Endometrium (tissue), 2 donors: ENCODE measurements at regions not wholly inside any gene's neighbourhood (a gene's known extent, or its start where the extent isn't known, plus 50 kb on each side); places are given as distances from the start of the nearest gene placed in this dataset.

Experiments used
- FAIRE-seq: peaks from 2 replicates; lab custom pipeline; 2012; peaks lifted over from hg19 to GRCh38; lab: Jason Lieb, UNC
- donor health status: control.
- donor health status: control.

DNA sequence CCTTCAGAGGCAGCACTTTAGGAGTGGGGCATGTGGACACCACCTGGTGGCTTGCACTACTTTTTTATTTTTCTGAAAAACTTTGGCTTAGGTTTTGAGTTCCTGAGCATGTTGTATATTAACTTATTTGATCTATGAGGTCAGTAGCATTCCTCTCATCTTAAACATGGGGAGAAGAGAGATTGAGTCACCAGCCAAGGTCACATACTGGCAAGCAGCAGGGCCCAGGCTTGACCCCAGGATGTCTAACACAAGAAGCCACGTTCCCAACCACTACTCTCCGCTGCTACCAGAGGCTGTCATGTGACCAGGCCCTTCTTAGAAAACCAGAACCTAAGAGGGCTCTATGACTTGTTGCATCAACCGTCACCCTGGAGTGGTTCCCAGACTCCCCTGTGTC is 210.3 kb upstream of the GPR26 start:
- no peak for FAIRE-seq

DNA sequence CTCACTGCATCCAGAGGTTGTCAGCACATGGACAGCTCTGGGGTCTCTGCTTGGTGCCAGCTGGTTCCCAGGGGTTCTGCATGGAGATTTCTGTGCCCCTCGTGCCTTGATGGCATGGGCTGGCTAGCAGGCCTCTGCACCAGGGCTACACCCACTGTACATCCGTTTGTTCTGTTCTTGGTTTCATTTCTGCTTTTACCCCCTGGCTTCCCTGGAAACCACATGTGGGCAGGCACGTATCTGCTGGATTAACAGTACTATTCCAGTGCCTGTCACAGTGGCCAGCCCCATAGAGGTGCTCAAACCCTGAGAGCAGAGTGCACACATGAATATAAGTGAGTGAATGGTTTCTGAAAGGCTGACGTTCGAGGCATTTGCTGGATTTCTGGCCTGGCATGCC is 207.2 kb upstream of the GPR26 start:
- no peak for FAIRE-seq

DNA sequence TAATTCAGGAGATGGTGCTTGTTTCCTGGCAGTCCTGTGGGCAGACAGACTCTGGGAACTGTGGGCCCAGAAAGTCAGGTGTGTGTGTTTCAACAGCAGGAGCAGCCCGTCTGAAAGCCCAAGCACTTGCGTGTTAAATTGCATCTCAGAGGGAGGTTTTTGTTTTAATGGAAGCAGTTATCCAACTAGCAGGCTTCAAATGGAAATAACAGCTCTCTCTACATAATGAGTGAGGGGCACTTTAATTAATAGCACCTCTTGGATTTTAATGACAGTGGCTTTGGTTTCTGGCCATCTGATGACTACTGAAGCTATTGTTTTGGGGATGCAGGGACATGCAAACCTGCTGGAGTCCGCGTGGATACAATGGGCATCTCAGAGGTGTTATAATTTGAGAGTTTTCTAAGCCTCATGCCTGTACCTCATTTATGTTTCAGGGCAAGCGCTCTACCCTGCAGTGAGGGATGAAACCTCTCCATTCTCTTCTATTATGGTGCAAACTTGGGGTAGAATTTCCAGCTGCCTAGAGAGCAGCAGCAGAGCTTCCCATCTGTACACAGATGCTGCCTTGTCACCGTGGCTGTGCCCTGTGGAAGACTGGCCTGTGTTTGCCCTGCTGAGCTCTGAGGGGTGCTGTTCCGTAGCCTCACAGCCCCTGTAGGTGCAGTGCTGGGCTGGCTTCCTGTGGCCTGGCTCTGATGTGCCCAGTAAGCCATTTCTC is 206.6 kb upstream of the GPR26 start:
- FAIRE-seq: no peak

DNA sequence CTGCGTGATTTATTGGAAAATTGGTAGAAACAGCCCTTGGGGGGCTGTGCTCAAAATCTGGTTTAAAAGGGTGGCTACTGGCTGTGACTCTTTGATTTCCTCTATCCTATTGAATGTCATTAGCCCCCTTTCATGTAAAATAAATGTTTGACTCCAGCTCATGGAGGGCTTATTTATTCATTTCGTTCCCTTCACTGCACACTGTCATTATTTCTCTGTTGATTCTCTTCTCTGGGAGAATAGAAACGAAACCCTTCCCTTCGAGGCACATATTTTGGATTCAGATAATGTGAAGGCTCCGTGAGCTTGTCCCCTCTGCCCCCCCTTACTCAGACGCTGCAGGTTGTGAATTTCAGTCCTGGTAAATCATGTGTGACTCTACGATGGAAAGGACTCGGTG is 203.9 kb upstream of the GPR26 start:
- FAIRE-seq: no peak

DNA sequence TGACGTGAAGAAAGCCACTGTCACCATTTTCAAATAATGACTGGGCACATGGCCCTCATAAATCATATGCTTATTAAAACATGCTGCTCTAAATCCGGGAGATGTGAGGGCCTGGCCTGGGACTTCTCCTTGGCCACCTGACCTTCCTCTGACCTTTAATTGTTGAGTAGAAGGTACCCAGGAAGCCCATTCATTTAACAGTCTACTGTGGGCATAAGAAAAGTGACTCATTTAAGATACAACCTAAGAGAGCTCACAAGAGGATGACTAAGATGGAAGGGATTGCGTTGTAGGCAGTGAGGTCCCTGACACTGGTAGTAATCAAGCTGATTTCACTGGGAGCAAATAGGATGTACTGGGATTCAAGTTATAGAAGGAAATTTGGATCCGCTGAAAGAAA is 203.4 kb upstream of the GPR26 start:
- FAIRE-seq: no peak

DNA sequence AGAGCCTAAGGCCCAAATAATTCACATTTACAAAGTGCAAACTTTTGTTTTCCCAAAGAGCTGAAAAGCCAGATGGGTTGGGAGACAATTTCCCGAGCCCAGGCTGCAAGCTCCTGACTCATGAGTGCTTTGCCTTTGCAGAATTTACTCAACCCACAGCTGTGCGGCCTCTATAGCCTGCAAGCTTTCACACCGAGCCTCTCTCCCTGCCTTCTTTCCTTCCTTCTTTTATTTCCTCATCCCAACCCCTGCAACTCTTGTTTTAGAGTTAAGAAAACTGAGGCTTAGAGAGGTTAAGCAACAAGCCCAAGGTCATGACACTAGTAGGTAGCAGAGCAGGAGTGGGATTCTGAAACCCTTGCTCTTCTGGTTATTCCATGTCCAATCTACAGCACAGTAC is 203.0 kb upstream of the GPR26 start:
- no peak for FAIRE-seq

DNA sequence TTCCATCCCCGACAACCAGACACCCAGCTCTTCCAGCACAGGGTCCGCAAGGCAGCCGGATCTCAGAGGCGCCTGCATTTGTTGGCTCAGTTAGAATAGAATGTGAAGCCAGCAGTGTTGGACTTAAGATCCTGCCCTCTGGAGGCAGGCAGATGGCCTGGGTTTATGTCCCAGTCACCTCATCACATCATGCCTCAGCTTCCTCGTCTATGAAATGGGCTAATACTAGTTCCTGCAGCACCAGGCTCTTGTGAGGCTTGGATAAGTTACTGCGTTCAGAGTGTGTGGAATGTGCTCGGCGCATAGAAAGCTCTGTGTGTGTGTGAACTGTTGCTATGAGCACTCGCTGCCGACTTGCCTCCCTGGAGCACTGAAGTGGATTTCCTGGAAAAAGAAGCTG is 202.5 kb upstream of the GPR26 start:
- FAIRE-seq: no peak

DNA sequence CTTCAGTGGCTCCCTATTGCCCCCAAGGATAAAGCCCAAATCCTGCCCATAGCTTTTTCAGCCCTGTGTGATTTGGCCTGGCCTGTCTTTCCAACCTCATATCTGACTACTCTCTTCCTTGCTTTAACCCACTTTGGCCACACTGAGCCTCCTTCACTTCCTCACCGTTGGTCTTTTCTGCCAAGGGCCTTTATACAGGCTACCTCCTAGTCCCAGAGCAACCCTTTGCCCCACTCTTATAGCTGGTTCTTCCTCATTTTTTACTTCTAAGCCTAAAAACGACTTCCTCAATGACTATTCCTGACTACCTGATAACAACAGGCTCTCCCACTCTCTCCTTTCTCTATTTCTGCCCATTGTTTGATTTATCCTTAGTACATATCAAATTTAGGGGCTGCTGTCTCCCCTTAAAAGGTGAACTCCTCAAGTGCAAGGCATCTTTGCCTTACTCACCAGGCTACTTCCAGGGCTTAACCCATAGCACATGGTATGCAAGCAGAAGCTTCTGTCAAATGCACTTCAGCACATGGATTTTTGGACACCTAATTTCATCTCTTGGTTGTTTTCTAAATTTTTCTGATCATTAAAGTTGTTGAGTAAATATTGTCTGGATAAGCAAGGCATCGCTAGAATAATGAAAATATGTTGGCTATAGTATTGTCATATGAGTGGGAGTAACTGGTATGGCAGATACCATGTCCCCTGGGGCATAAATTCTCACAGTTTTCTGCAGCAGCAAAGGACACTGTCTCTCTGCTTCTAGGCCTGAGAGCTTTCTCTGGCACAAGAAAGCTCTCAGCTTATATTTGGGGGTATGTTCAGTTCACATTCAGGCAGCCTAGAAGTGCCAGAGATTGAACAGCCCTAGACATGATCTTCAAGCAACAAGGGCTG is 201.5 kb upstream of the GPR26 start:
- FAIRE-seq: no peak

DNA sequence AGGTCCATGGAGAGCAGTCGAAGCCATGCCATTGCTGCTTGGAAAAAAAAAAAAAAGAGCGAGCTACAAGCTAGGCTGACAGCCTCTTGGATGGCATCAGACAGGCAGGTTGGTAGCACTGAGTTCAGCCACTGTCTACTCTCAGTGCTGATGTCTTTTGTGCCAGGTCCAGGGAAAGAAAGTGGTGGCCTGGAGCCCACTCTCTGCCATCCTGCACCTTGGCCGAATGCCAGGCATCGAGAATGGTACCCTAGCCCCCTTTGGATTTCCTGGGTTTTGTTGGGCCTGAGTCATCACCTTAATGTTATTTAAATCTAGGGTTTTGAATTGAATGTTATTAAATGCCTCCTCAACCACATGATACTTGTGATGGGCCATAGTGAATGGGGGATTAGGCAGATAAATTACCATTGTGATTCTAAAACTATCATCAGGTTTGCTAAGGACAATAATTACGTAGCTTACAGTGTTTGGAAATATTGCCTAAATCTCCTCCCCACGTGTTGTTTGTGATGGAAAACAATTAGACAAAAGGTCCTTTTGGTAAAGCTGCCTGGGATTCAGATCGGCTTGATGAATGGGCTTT is 195.7 kb upstream of the GPR26 start:
- FAIRE-seq: no peak

DNA sequence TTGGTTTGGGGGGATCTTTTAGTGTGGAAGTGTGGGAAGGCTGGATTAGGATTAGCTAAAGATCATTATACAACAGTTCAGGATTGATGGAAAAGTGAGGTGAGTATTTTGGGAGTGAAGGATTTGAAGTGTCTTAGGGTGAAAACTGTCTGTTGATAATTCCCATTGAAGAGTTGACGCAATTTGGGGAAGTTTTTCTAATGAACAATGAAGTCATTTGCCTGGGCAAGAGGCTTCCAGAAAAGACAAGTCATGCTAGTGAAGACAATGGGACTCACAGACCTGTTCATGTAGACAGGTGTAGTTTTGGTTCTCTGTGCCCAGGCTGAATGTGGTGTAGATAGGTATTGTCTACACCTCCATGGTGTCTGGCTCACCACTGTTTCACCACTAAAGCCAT is 194.3 kb upstream of the GPR26 start:
- FAIRE-seq: no peak

DNA sequence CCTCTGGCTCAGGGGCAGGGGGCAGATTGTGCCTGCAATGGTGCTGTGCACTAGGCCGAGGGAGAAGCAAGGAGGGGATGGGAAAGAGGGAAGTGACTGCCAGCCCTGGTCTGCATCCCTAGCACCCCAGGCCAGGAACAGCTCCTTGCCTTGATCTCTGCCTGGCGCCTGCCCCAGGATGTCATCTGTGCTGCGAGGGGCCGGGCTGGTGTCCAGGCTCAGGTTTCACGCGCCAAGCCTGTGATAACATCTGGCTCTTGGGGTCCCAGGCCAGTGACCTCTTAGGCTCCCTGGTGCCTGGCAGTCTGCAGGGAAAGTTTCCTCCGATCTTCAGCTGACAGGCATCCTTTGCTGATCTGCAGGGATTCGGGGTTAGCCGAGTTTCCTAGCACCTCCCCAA is 193.5 kb upstream of the GPR26 start:
- FAIRE-seq: no peak

DNA sequence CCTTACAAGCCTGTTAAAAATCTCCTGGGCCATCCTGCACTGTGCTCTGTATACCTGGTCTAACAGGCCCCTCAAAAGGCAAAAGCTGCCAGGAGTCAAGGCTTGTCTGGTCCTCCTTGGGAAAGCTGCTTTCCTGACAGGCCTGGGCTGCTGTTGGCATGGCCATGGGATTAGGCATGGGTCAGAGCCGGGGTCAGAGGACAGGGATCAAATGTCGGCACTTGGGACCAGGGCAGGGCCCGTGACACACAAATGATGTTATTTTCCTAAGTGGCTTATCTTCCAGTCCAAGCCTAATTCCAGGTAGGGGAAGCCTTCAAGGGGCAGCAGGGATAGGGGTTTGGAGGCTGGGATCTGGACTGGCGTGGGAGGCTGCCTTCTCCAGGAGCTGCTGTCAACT is 191.5 kb upstream of the GPR26 start:
- FAIRE-seq: no peak

DNA sequence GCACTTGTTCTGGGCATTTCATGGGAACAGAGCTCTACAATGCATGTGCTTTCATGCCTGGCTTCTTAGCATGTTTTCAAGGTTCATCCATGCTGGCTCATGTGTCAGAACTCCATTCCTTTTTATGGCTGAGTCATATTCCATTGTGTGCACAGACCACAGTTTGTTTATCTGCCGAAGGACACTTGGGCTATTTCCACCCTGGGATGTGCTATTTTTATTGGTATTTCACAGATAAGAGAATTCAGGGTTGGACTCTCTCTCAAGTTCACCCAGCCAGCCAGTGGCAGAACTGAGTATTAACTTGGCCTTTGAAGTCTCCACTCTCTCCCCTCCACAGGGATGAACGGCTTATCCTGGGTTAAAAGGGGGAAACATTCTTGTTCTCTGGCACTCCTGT is 190.7 kb upstream of the GPR26 start:
- FAIRE-seq: no peak

DNA sequence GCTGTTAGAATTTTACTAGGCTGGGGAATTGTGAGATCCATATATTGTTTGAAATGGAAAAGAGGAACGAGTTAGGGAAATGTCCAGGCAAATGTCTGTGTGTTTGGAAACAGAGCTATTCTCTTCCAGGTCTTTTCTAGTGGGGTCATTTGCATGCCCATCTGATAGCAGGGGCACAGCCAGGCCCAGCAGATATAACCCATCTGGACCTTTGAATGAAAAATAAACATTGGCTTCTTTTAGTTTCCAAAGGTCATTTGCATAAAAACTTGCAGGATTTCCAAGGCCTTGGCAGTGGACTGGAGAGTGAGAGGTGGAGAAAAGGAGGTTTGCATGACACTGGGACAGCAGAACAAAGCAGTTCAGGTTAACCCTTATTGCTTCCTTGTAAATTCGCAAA is 188.0 kb upstream of the GPR26 start:
- FAIRE-seq: no peak

DNA sequence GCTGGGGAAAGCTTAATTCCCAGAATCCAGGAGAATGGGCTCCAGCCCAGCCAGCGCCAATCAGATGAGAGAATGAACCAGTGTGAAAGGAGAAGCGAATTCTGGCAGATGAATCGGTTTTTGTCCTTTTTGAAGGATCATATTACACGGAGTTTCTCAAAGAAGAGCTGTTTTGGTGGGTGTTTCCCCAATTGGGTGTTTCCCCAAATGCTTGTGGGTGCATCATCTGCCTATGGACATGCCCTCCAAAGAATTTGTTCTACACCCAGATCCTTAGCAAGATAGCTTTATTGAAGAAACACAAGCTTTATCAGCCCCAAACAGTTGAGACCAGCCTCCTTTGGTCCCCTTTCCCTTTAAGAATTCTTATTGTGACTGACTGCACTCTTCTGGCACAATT is 186.5 kb upstream of the GPR26 start:
- no peak for FAIRE-seq

DNA sequence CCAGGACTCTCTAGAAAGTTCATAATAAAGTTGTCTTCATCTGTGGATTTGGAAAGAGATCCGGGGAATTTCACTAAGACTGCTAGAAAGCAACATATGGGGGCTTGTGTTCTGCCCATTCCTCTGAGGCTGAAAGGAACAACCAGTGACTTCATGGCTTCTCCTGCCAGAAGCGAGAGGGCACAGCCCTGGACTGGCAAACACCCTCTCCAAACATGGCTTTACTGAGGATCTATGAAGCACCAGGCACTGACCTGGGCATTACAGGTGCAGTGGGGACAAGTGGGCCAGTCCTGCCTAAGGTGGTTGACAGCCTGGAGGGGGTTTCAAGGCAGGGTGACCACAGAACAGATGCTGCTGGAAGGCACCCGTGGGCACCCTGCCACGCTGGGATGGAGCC is 185.8 kb upstream of the GPR26 start:
- FAIRE-seq: no peak

DNA sequence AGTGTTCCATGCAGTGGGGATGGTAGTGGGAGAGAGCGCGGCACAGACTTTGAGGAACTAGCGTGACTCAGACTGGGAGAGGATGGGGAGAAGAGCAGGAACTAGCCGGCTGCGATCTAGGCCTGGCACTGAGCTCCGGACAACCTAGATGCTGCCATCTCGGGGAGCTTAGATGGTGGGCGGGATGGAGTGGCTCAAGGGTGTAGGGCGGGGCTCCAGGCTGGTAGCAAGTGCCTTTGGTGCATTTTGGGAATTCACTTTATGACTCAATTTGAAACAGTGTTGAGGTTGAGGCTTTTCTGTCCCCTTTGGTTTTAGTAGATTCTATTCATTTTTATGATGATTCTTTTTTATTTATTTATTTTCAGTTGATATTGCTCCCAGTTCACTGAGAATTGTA is 185.3 kb upstream of the GPR26 start:
- FAIRE-seq: no peak

DNA sequence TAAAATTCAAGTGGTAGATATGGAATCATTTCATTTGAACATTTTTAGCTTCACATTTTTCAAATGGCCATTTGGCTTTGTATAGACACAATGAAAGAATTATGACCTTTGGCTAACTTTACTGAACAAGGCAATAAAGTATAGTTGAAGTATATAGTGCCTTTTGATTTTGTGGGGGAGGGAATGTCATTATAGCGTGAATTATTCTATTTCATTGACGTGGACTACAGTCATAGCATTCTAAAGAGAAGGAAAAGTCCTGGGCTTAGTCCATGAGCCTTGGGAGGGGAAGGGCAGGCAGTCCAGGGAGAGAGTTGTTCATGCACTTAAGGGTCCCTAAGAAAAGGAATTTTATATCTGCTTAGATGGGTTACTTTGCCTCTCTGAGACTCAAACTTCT is 181.4 kb upstream of the GPR26 start:
- FAIRE-seq: no peak

DNA sequence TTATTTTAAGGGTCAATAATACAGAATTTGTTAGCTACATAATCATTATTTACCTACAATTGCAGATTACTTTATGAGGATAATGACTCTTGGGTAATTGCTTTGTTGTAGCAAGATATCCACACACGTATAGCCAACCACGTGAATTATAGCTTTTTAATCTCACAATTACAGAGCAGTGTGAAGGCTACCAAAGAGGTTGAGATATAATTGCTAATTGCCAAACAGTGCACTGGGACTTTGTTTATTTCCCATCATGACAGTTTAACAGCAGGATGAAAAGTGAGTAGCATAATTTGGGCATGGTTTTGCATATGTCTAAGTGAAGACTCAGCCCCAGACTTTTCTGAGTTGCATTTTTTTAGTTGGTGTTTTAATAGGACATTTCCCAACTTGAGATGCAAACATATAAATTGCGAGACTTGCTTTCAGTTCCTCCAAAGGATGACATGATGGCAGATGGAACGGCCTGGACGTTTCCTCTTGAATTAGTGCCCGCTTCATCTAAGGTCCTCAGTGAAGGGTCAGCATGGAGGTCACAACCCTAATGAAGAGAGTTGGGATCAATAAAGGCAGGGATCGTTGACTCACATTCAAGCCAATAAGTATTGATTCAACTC is 180.7 kb upstream of the GPR26 start:
- FAIRE-seq: no peak

DNA sequence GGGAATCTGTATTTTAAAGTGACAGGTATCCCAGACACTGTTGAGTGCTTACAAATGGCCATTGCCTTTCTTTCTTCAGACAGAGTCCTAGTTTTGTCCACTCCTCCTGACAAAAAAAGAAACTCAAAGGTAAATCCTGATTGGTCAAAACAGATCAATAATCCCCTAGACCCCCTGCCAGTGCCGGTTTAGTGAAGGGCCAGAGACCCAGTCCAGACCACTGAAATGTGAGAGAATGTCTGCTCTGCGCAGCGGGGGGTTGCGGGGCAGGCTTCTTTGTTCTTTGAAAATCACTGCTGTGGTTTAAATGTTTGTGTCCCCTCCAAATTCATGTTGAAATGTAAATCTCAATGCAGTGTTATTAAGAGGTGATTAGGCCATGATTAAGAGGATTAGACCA is 177.7 kb upstream of the GPR26 start:
- no peak for FAIRE-seq

DNA sequence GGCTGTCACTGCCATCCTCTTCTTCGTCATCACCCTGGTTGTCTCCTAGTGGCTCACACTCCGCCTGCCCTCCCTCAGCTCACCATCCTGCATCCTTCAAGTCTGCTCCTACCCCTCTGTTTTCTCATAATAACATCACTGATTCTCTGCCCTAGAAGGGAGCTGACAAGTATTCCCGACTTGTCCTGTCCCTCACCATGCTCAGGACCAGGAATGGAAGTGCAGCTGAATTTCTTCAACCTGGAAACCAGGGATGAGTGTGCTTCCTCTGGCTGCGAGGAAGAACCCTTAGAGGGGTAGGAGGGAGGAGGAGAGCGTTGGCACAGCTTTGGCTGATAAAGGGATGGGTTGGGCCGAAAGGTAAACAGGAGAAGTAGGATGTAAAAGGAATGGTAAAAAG is 174.8 kb upstream of the GPR26 start:
- FAIRE-seq: no peak

DNA sequence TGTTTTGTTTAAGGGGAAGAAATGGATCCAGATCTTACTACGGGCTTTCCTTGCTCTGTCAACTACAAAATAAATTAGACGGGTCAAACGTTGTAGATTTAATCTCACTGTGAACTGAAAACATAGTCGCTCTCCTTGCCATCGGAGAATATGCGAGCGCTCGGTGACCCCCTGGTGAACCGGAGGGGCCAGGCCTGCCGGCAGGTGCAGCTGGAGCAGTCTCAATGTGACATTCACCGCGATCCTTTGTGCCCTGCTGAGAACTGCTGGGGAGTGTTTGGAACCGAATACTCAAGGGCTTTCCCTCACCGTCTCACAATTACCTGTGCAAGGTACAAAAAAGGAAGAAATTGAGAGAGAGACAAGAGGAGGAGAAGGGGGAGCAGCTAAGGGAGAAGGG is 174.1 kb upstream of the GPR26 start:
- no peak for FAIRE-seq

DNA sequence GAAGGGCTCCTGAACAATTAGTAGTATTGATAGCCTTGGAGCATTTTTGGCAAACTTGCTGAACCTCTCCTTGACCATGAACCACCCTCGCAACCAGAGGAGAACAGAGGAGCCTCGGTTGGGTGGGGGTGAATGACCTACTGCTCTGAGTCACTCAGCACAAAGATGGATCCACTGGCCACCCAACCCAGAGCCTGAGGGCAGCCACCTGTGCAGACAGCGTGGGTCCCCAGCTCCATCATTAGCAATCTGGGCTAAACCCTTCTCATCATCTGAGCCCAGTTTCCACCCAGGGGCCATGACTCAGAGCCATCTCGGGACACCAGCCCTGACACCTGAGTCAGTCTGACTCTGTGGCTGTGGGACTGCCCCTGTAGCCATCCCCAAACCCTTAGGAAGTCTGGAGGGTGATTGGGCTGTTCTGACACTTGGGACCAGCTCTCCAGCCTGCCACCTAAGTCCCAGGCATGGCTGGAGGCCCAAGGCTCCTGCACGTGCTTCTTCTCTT is 171.8 kb upstream of the GPR26 start:
- FAIRE-seq: no peak
